ENCODE measurements at regions not wholly inside any gene's neighbourhood (a gene's known extent, or its start where the extent isn't known, plus 50 kb on each side); places are given as distances from the start of the nearest gene placed in this dataset.

DNA sequence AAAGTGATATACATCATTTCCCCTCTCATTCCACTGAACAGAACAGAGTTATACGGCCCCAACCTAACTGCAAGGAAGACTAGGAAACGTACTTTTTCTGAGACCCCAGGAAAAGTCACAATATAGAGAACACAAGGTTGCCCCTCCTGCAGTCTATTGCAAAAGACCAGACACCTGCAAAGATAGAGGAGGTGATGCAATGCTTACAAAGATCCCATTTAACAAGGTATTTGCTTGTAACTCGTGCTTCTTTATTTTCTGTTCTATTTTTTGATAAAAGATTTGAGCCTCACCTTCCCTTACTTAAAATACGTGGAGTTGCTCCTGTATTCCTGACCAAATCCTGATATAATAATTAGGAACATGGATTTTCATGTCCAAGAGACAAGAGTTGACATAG lies 793.0 kb upstream of the ID2 start:
- H3K4me1 ChIP-seq (ENCODE audit: control insufficient read depth, insufficient read depth, low read length): peaks cover 59% of the 10 kb centered on the region

DNA sequence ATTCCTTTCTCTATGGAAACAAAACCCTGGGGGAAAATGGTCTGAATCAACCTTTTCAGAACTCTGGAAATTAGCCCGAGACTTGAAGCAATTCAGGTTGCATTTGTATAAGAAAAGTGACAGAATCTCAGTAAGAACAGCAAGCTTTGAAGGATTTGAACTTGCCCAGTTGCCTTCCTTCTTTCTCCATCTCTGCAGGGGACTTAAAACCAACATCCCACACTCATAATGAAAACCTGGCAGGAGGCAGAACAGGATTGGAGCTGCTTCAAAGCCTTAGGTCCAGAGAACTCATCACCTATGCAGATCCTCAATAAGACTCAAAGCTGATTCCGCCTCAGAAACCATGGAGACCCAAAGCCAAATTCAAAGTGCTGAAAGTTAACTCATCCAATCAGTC lies 790.5 kb upstream of the ID2 start:
- Histone ChIP-seq H3K4me1 (ENCODE audit: control insufficient read depth, insufficient read depth, low read length) (peaks cover 50% of the 10 kb centered on the region), H3K9ac (ENCODE audit: low read depth, low read length) (no peak overlapping the region), H3K4me3 (ENCODE audit: low read depth, low read length) (no peak overlapping the region)

More for the DNA sequence above, 793.0 kb upstream of the ID2 start:
- Histone ChIP-seq H3K27me3 (ENCODE audit: control insufficient read depth, insufficient read depth, low read length) (no peaks in the 10 kb centered on the region), H3K9ac (ENCODE audit: low read depth, low read length) (no peak overlapping the region), H3K9me3 (ENCODE audit: control insufficient read depth, insufficient read depth, low read length) (no peaks in the 10 kb centered on the region), H3K4me3 (ENCODE audit: low read depth, low read length) (no peak overlapping the region), H3K36me3 (ENCODE audit: control insufficient read depth, insufficient read depth, low read length) (peaks cover 9% of the 10 kb centered on the region)

DNA sequence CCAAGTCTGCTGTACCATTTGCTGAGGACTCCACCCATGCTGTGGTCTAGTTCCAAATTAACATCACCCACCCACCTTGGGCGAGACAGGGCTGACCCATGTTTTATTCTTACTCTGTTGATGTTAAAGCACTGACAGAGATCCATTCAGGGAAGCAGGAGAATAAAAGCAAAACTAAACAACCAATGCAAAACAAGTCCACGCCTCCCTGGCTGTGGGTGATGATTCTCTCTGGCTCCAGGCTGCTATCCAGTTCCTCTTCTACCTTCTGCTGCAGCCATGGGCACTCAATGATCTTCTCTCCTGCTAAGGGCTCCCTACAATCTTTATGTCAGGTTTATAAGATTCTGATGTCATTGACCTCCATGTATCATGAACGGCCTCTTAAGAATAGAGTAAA lies 786.6 kb upstream of the ID2 start:
- peaks cover 37% of the 10 kb centered on the region for H3K4me1 ChIP-seq (ENCODE audit: control insufficient read depth, insufficient read depth, low read length)
- H3K9ac ChIP-seq (ENCODE audit: low read depth, low read length): no peak overlapping the region
- no peaks in the 10 kb centered on the region for H3K36me3 ChIP-seq (ENCODE audit: control insufficient read depth, insufficient read depth, low read length)
- H3K9me3 ChIP-seq (ENCODE audit: control insufficient read depth, insufficient read depth, low read length): no peaks in the 10 kb centered on the region
- H3K4me3 ChIP-seq (ENCODE audit: low read depth, low read length): no peak overlapping the region
- no peaks in the 10 kb centered on the region for H3K27me3 ChIP-seq (ENCODE audit: control insufficient read depth, insufficient read depth, low read length)

More for the DNA sequence above, 790.5 kb upstream of the ID2 start:
- H3K36me3 ChIP-seq (ENCODE audit: control insufficient read depth, insufficient read depth, low read length): peaks cover 7% of the 10 kb centered on the region
- H3K27me3 ChIP-seq (ENCODE audit: control insufficient read depth, insufficient read depth, low read length): no peaks in the 10 kb centered on the region
- H3K9me3 ChIP-seq (ENCODE audit: control insufficient read depth, insufficient read depth, low read length): no peaks in the 10 kb centered on the region

DNA sequence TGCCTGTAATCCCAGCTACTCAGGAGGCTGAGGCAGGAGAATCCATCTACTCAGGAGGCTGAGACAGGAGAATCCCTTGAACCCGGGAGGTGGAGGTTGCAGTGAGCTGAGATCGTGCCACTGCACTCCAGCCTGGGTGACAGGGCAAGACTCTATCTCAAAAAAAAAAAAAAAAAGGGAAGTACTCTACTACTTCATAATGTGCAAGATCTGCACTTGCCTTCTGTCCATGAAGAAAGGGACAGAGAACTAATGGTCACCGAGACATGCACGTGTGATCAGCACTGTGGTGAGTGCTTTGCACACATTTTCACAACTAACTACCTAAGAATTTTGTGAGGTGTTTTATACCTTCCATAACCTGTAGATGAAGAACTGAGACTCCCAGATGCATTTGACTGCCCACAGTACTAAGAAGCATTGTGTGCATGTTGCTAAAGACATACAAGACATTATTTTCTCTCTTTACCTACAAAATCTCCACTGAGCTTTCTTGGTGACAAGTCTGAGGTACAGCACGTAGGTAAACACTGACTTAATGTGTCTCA lies 784.8 kb upstream of the ID2 start:
- peaks cover 25% of the 10 kb centered on the region for H3K4me1 ChIP-seq (ENCODE audit: control insufficient read depth, insufficient read depth, low read length)
- H3K9me3 ChIP-seq (ENCODE audit: control insufficient read depth, insufficient read depth, low read length): no peaks in the 10 kb centered on the region
- H3K9ac ChIP-seq (ENCODE audit: low read depth, low read length): no peak overlapping the region
- no peaks in the 10 kb centered on the region for H3K36me3 ChIP-seq (ENCODE audit: control insufficient read depth, insufficient read depth, low read length)
- H3K27me3 ChIP-seq (ENCODE audit: control insufficient read depth, insufficient read depth, low read length): no peaks in the 10 kb centered on the region
- H3K4me3 ChIP-seq (ENCODE audit: low read depth, low read length): no peak overlapping the region

DNA sequence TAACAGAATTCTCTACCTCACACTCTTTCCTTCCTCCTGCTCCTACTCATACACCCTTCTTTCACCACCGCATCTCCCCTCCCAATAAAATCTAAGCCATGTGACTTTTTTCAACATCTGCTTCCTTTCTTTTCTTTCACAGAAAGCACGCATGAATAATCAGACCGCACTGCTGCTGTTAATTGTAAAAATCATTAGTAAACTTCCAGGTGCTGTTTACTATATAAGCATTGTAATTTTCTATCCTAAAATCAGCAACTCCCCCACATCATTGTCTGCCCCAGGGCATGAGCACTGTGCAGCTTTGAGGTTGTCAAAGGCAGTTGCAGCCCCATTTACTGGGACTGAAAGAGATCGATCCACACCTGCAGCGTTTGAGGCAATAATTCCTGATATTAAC lies 782.6 kb upstream of the ID2 start:
- Histone ChIP-seq H3K27me3 (ENCODE audit: control insufficient read depth, insufficient read depth, low read length) (no peaks in the 10 kb centered on the region), H3K9ac (ENCODE audit: low read depth, low read length) (no peak overlapping the region), H3K4me3 (ENCODE audit: low read depth, low read length) (no peak overlapping the region), H3K4me1 (ENCODE audit: control insufficient read depth, insufficient read depth, low read length) (peaks cover 22% of the 10 kb centered on the region), H3K36me3 (ENCODE audit: control insufficient read depth, insufficient read depth, low read length) (no peaks in the 10 kb centered on the region), H3K9me3 (ENCODE audit: control insufficient read depth, insufficient read depth, low read length) (no peaks in the 10 kb centered on the region)

- Histone ChIP-seq H3K9me3 (ENCODE audit: control insufficient read depth, insufficient read depth, low read length) (no peaks in the 10 kb centered on the region), H3K36me3 (ENCODE audit: control insufficient read depth, insufficient read depth, low read length) (no peaks in the 10 kb centered on the region), H3K27me3 (ENCODE audit: control insufficient read depth, insufficient read depth, low read length) (no peaks in the 10 kb centered on the region), H3K9ac (ENCODE audit: low read depth, low read length) (no peak overlapping the region), H3K4me1 (ENCODE audit: control insufficient read depth, insufficient read depth, low read length) (peaks cover 22% of the 10 kb centered on the region), H3K4me3 (ENCODE audit: low read depth, low read length) (no peak overlapping the region)
Observed at GRCh38 chr2:7899923-7900322, 781.9 kb upstream of the ID2 start.

- no peaks in the 10 kb centered on the region for H3K36me3 ChIP-seq (ENCODE audit: control insufficient read depth, insufficient read depth, low read length)
- peaks cover 18% of the 10 kb centered on the region for H3K4me1 ChIP-seq (ENCODE audit: control insufficient read depth, insufficient read depth, low read length)
- H3K27me3 ChIP-seq (ENCODE audit: control insufficient read depth, insufficient read depth, low read length): no peaks in the 10 kb centered on the region
- no peak overlapping the region for H3K4me3 ChIP-seq (ENCODE audit: low read depth, low read length)
- no peaks in the 10 kb centered on the region for H3K9me3 ChIP-seq (ENCODE audit: control insufficient read depth, insufficient read depth, low read length)
- H3K9ac ChIP-seq (ENCODE audit: low read depth, low read length): no peak overlapping the region
Observed at GRCh38 chr2:7900593-7900992, 781.3 kb upstream of the ID2 start.

DNA sequence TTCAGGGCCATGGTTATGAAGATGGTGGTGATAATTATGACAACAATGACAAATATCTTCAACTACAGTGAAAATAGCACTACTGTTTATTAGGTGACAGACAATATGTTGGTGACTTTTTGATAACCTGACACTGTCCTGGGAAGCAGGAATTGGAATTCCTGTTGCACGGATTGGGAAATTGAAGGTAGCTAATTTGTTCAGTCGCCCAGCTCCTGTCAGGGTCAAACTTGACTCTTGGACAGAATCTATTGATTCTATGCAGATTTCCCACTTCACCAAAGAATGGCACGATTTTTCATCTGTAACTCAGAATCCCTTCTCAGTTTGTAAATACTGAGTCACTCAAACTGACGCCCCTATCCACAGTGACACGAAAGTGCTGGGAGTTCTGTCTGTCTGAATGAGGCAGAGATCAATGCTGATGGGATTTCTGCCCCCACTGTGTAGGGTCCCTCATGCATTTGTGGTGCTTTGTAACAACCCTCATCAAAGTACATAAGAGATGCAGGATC lies 779.5 kb upstream of the ID2 start:
- no peak overlapping the region for H3K9ac ChIP-seq (ENCODE audit: low read depth, low read length)
- no peaks in the 10 kb centered on the region for H3K36me3 ChIP-seq (ENCODE audit: control insufficient read depth, insufficient read depth, low read length)
- H3K9me3 ChIP-seq (ENCODE audit: control insufficient read depth, insufficient read depth, low read length): no peaks in the 10 kb centered on the region
- peaks cover 18% of the 10 kb centered on the region for H3K4me1 ChIP-seq (ENCODE audit: control insufficient read depth, insufficient read depth, low read length)
- H3K4me3 ChIP-seq (ENCODE audit: low read depth, low read length): no peak overlapping the region
- H3K27me3 ChIP-seq (ENCODE audit: control insufficient read depth, insufficient read depth, low read length): no peaks in the 10 kb centered on the region

DNA sequence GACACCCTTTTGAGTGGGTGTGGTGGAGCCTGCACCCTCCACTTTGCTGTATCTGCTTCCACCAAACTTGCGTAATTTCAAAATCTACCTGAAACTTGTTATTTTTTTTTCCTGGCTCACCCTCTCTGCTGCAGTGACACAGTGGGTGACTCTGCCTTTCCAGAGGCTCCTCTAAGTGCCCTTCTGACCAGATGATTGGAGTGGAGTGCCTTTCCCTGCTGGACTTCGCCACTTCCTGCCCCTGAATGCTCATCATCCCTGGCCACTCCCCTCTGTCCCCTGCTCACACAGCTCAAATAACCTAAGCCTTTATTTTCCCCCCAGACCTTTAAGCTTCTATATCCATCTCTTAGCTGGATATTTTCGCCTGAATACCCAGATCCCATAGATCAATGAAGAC lies 777.5 kb upstream of the ID2 start:
- Histone ChIP-seq H3K36me3 (ENCODE audit: control insufficient read depth, insufficient read depth, low read length) (no peaks in the 10 kb centered on the region), H3K9ac (ENCODE audit: low read depth, low read length) (no peak overlapping the region), H3K4me3 (ENCODE audit: low read depth, low read length) (no peak overlapping the region), H3K27me3 (ENCODE audit: control insufficient read depth, insufficient read depth, low read length) (no peaks in the 10 kb centered on the region), H3K9me3 (ENCODE audit: control insufficient read depth, insufficient read depth, low read length) (no peaks in the 10 kb centered on the region), H3K4me1 (ENCODE audit: control insufficient read depth, insufficient read depth, low read length) (peaks cover 11% of the 10 kb centered on the region)

DNA sequence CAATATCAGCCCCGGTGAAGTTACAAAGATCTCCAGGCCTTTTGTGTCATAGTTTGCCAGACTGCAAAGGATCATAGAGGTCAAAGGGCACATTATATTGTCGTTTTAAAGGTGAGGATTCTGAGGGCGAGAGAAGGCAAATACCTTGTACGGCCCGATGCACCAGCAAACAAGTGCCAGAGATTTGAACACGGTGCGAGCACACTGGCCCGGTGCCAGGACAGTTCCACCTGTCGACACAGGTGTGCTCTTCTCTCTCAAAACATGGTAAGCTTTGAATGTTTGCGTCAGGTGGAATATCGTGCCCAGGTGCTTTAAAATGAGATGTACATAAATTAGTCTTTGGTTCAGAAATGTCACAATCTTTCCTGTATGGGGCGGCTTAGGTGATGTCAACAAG lies 776.1 kb upstream of the ID2 start:
- Histone ChIP-seq H3K4me3 (ENCODE audit: low read depth, low read length) (no peak overlapping the region), H3K36me3 (ENCODE audit: control insufficient read depth, insufficient read depth, low read length) (no peaks in the 10 kb centered on the region), H3K4me1 (ENCODE audit: control insufficient read depth, insufficient read depth, low read length) (no peaks in the 10 kb centered on the region), H3K27me3 (ENCODE audit: control insufficient read depth, insufficient read depth, low read length) (no peaks in the 10 kb centered on the region), H3K9ac (ENCODE audit: low read depth, low read length) (no peak overlapping the region), H3K9me3 (ENCODE audit: control insufficient read depth, insufficient read depth, low read length) (no peaks in the 10 kb centered on the region)

- no peaks in the 10 kb centered on the region for H3K9me3 ChIP-seq (ENCODE audit: control insufficient read depth, insufficient read depth, low read length)
- H3K4me3 ChIP-seq (ENCODE audit: low read depth, low read length): no peak overlapping the region
- H3K4me1 ChIP-seq (ENCODE audit: control insufficient read depth, insufficient read depth, low read length): no peaks in the 10 kb centered on the region
- H3K36me3 ChIP-seq (ENCODE audit: control insufficient read depth, insufficient read depth, low read length): no peaks in the 10 kb centered on the region
- no peak overlapping the region for H3K9ac ChIP-seq (ENCODE audit: low read depth, low read length)
- H3K27me3 ChIP-seq (ENCODE audit: control insufficient read depth, insufficient read depth, low read length): no peaks in the 10 kb centered on the region
Observed at GRCh38 chr2:7906431-7906830, 775.4 kb upstream of the ID2 start.

DNA sequence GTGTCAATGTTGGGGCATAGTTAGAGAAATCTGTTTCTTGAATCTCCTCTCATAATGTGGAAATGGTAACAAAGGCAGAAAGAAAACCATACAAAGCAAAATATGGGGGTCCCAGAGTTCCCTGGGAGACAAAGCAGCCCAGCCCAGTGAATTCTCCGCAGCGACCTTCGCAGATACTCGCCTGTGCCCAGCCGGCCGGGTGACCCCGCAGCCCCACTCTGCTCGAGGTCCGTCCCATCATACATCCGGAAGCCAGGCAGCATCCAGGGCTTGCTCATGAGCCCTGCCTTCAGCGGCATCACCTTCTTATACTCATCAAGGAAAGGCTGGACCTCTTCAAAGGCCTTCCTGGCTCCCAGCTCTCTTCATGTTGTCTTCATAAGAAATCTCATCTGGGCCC lies 774.8 kb upstream of the ID2 start:
- no peaks in the 10 kb centered on the region for H3K36me3 ChIP-seq (ENCODE audit: control insufficient read depth, insufficient read depth, low read length)
- H3K9ac ChIP-seq (ENCODE audit: low read depth, low read length): no peak overlapping the region
- H3K27me3 ChIP-seq (ENCODE audit: control insufficient read depth, insufficient read depth, low read length): no peaks in the 10 kb centered on the region
- no peak overlapping the region for H3K4me3 ChIP-seq (ENCODE audit: low read depth, low read length)
- no peaks in the 10 kb centered on the region for H3K9me3 ChIP-seq (ENCODE audit: control insufficient read depth, insufficient read depth, low read length)
- H3K4me1 ChIP-seq (ENCODE audit: control insufficient read depth, insufficient read depth, low read length): no peaks in the 10 kb centered on the region
